ENCODE measurements at regions not wholly inside any gene's neighbourhood (a gene's known extent, or its start where the extent isn't known, plus 50 kb on each side); places are given as distances from the start of the nearest gene placed in this dataset.

DNA sequence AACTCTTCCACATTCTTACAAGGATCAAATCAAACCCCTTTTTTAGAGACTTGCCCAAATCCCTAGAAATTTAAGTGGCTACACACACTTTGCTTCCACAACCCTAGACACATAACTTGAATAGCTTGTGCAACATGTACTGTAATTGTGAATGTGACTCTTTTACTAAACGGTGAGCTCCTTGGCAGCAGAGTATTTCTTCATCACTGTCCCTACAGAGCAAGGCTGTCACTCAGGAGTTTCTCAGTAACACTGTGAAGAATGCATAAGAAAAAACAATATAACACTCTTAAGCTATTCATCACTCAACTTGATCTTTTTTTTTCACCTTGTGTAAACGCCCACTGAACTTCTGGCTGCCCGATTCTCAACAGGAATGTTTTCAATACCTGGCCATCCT lies 53.8 kb upstream of the ADAMTS18 start:
- ATAC-seq (ENCODE audit: low FRiP score in 2 of 2), result no peak
- H3K4me1 ChIP-seq, result no peaks in the 10 kb centered on the region
- no peak for DNase-seq
- no peaks in the 10 kb centered on the region for H3K36me3 ChIP-seq
- 32 to 38% methylated on average over 3 of the region's 3 CpGs for WGBS, 2 donors
- H3K4me3 ChIP-seq, result no peak overlapping the region
- TF ChIP-seq EP300 (IDR thresholded peaks at IDR 0.05), result no peak
- TF ChIP-seq POLR2AphosphoS5 (IDR thresholded peaks at IDR 0.05), result no peak
- TF ChIP-seq, protein P1, sequence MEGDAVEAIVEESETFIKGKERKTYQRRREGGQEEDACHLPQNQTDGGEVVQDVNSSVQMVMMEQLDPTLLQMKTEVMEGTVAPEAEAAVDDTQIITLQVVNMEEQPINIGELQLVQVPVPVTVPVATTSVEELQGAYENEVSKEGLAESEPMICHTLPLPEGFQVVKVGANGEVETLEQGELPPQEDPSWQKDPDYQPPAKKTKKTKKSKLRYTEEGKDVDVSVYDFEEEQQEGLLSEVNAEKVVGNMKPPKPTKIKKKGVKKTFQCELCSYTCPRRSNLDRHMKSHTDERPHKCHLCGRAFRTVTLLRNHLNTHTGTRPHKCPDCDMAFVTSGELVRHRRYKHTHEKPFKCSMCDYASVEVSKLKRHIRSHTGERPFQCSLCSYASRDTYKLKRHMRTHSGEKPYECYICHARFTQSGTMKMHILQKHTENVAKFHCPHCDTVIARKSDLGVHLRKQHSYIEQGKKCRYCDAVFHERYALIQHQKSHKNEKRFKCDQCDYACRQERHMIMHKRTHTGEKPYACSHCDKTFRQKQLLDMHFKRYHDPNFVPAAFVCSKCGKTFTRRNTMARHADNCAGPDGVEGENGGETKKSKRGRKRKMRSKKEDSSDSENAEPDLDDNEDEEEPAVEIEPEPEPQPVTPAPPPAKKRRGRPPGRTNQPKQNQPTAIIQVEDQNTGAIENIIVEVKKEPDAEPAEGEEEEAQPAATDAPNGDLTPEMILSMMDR (IDR thresholded peaks at IDR 0.05), result no peak
- H3K9me3 ChIP-seq, result no peaks in the 10 kb centered on the region
- no peaks in the 10 kb centered on the region for H3K27me3 ChIP-seq
- H3K27ac ChIP-seq, result no peak overlapping the region

DNA sequence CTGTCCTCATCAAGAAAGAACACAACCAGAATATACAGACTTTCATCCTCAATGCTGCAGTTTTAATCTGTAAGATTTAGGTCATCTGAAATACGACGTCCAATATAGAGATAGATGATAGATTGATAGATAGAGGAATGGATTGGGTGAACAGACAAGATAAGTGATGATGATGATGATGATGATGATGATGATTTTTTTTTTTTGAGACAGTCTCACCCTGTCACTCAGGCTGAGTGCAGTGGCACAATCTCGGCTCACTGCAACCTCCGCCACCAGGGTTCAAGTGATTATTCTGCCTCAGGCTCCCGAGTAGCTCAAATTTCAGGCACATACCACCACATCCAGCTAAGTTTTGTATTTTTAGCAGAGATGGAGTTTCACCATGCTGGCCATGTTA lies 56.3 kb upstream of the ADAMTS18 start:
- no peaks in the 10 kb centered on the region for H3K36me3 ChIP-seq
- no peak overlapping the region for H3K27ac ChIP-seq
- H3K27me3 ChIP-seq, result no peaks in the 10 kb centered on the region
- no peak for TF ChIP-seq POLR2A (IDR thresholded peaks at IDR 0.05)
- TF ChIP-seq POLR2AphosphoS5 (IDR thresholded peaks at IDR 0.05), result no peak
- H3K9me3 ChIP-seq, result no peaks in the 10 kb centered on the region
- DNase-seq (no peak), ATAC-seq (ENCODE audit: low FRiP score in 2 of 2) (no peak)
- no peak overlapping the region for H3K4me3 ChIP-seq
- 67 to 85% methylated on average over 5 of the region's 5 CpGs for WGBS, 2 donors
- H3K4me1 ChIP-seq, result no peaks in the 10 kb centered on the region

DNA sequence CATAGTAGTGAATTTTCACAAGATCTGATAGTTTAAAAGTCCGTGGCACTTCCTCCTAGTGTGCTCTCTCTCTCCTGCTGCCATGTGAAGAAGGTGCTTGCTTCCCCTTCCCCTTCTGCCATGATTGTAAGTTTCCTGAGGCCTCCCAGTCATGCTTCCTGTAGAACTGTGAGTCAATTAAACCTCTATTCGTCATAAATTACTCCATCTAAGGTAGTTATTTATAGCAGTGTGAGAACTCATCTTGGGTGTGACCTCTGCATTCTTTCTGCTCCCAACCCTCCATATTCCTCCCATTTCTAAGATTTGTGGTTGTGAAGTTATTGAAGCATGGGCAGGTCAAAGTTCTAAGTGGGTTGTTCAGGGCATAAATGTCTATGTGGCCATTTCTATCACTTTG lies 62.1 kb upstream of the ADAMTS18 start:
- 50 to 66% methylated on average over 1 to 2 of the region's 2 CpGs for WGBS, 2 donors
- no peak for ATAC-seq (ENCODE audit: low FRiP score in 2 of 2)

DNA sequence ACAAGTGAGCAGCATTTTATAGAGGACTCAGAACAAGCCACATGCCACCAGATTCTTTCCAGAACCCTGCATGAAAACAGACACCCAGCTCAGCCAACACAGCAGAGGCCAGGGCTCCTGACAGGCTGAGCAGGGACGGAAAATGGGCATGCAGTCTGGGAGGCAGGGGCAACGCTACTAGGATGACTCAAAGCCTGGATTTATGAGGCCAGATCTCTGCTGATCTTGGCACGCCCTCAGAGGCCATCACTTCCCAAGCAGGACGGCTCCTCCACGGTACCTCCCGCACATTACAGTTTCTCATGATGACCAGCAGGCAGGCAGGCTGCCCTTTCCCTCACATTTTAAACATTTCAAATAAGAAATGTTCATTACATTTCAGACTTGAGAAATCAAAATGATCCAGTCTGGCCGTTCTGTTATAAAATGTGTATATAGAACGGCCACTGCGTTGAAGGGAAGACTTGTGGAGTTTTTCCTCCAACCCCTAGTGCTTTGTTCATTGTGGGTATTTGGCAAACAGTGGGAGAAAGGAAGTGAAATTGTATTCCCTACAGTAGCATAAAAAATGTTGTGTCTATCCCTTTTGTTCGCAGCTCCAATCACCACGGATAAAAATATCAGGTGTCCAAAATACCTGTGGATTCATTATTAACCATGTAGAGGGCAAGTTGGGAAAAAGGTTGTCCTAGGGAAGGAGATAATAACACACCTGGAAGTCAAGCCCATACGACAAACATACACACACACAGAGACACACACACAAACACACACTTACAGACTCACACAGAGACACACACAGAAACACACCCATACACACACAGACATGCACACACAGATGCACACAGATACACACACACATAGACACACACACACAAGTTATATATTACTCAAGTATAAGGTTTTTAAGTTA lies 64.8 kb upstream of the ADAMTS18 start:
- Histone ChIP-seq H3K27me3 (no peaks in the 10 kb centered on the region), H3K9me3 (no peaks in the 10 kb centered on the region), H3K4me1 (no peaks in the 10 kb centered on the region), H3K36me3 (no peaks in the 10 kb centered on the region), H3K27ac (no peak overlapping the region), H3K4me3 (no peak overlapping the region)
- 66 to 74% methylated on average over 12 of the region's 12 CpGs for WGBS, 2 donors
- ATAC-seq (ENCODE audit: low FRiP score in 2 of 2), result peak in 1 of 2 donors; percentile 61
- no peak for TF ChIP-seq POLR2AphosphoS5 (IDR thresholded peaks at IDR 0.05)
- TF ChIP-seq POLR2A (IDR thresholded peaks at IDR 0.05), result no peak
- TF ChIP-seq, protein P1 (IDR thresholded peaks at IDR 0.05), result no peak
- TF ChIP-seq EP300 (IDR thresholded peaks at IDR 0.05), result no peak
- no peak for DNase-seq

More for the DNA sequence above, 62.1 kb upstream of the ADAMTS18 start:
- Histone ChIP-seq H3K4me3 (no peak overlapping the region), H3K27ac (no peak overlapping the region), H3K27me3 (no peaks in the 10 kb centered on the region), H3K9me3 (no peaks in the 10 kb centered on the region), H3K36me3 (no peaks in the 10 kb centered on the region), H3K4me1 (no peaks in the 10 kb centered on the region)
- DNase-seq, result no peak
- TF ChIP-seq EP300 (IDR thresholded peaks at IDR 0.05), result no peak
- TF ChIP-seq POLR2A (IDR thresholded peaks at IDR 0.05), result no peak
- no peak for TF ChIP-seq POLR2AphosphoS5 (IDR thresholded peaks at IDR 0.05)
- TF ChIP-seq, protein P1 (IDR thresholded peaks at IDR 0.05), result no peak

DNA sequence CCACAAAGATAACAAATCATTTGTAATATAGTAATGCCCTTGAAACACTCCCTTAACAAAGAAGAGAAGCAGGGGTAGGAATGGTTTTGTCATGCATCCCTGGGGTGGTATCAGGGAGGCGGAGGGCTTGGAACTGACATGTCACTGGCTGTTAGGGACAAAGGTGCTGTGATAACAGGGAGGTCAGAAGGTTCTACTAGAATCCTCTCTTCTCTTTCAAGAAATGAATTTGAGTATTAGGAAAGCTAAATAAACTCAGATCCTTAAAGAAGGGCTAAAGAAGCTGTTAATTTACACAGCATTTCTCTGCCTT lies 65.4 kb upstream of the ADAMTS18 start:
- Histone ChIP-seq H3K4me3 (no peak overlapping the region), H3K36me3 (no peaks in the 10 kb centered on the region), H3K9me3 (no peaks in the 10 kb centered on the region), H3K27me3 (no peaks in the 10 kb centered on the region), H3K4me1 (no peaks in the 10 kb centered on the region), H3K27ac (no peak overlapping the region)
- TF ChIP-seq, protein P1 (IDR thresholded peaks at IDR 0.05), result no peak
- TF ChIP-seq POLR2AphosphoS5 (IDR thresholded peaks at IDR 0.05) (no peak), EP300 (IDR thresholded peaks at IDR 0.05) (no peak), POLR2A (IDR thresholded peaks at IDR 0.05) (no peak)
- DNase-seq (no peak), ATAC-seq (ENCODE audit: low FRiP score in 2 of 2) (no peak)
- 89 to 96% methylated on average over 1 of the region's 1 CpG for WGBS, 2 donors

Measured in upper lobe of left lung (tissue), 6 donors.